ENCODE measurements at regions not wholly inside any gene's neighbourhood (a gene's known extent, or its start where the extent isn't known, plus 50 kb on each side); places are given as distances from the start of the nearest gene placed in this dataset.

DNA sequence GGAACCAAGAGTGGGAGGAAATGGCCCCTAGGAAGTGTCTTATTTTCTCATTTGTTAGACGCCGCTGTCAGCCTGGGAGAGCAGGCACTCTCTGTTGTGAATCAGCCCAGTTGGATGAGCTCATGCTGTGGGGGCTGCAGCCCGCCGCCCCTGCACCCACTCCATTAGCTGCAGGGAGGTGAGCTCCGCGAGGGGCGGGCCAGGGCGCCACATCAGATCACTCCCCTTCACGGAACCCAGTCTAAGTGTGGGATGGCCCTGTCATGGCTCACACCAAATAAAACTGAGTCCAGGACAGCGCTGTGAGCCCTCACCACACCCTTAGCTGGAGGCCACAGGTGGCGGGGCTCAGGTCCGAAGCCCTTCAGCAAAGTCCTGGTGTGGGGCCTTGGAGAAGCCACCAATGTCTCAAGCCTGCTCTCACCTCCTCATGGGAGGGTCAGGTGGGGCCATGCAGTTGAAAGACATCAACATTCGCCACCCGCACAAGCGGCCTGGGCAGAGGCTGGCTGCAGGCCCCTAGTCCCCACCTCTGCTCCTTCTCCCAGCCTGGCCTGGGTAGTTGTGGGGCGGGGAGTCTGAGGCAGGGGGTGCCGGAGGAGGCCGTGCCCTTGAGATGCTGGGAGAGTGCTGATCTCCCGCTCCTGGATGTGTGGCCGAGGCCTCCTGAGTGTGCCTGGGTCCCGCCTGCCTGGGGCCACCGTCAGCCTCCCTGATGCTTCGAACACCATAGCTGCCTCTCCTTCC is 66.2 kb upstream of the SLCO4A1 start:
- in situ Hi-C loops (cut with HindIII; ENCODE audit: low sequenced_read_pairs), result loop anchor here (5.0 to 10.0 kb wide), 3 partner anchors 34 to 141 kb away; no protein-coding TSS in a partner anchor

GRCh38 chr20:62576815-62577489 is 65.4 kb upstream of the SLCO4A1 start:
- in situ Hi-C loops (cut with HindIII; ENCODE audit: low sequenced_read_pairs), result loop anchor here (5.0 to 10.0 kb wide), 3 partner anchors 35 to 142 kb away; no protein-coding TSS in a partner anchor

GRCh38 chr20:62577490-62577836 is 64.8 kb upstream of the SLCO4A1 start:
- in situ Hi-C loops (cut with HindIII; ENCODE audit: low sequenced_read_pairs), result loop anchor here (5.0 to 10.0 kb wide), 3 partner anchors 35 to 143 kb away; no protein-coding TSS in a partner anchor

GRCh38 chr20:62578294-62578897 is 63.9 kb upstream of the SLCO4A1 start:
- in situ Hi-C loops (cut with HindIII; ENCODE audit: low sequenced_read_pairs), result loop anchor here (5.0 to 10.0 kb wide), 3 partner anchors 36 to 144 kb away; no protein-coding TSS in a partner anchor

DNA sequence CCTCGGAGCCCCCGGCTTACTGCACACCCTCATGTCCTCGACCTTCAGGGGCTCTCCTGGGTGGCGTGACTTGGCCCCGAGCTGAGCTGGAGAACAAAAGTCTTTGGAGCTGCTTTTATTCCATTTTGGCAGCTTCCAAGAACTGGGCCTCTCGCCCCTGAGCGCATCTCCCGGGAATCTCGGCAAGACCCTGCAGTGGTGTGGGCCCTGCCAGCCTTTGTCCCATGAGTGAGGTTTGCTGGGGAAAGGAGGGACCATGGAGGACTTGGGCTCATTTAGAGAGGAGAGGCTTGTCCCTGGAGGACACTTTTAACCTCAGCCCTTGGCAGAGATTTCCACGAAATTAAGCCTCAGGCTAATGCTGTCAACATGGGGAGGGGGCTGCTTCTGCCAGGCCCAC is 62.3 kb upstream of the SLCO4A1 start:
- in situ Hi-C loops (cut with HindIII; ENCODE audit: low sequenced_read_pairs), result no loop called here

DNA sequence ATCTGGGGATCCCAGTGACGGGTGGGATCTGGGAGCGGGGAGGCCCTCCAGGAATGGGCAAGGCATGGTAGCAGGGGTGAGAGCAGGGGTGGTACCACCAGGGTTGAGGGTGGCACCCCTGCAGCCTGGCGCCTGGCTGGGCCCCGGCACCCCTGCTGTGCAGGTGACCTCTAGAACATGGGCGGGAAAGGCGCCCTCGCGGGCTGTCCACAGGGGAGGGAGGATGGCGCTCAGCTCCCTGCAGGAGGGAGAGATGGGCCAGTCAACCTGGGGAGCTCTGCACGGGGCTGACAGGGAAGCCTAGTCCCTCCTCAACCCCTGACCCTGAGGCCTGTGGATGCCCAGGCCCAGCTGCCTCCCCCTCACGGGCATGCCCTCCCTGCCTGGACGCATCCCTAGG is 61.6 kb upstream of the SLCO4A1 start:
- in situ Hi-C loops (cut with HindIII; ENCODE audit: low sequenced_read_pairs), result no loop called here

DNA sequence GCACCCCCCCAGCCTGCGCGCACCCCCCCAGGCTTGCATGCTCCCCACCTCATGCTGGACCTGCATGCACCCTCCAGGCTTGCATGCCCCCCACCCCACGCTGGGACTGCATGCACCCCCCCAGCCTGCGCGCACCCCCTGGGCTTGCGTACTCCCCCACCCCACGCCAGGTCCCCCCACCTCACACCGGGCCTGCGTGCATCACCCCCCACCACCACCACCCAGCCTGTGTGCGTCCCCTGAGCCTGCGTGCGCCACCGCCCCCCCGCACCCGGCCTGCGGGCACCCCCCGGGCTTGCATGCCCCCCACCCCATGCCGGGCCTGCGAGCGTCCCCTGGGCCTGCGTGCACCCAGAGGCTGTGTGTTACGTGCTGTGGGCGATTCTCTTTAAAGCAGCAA is 61.0 kb upstream of the SLCO4A1 start:
- in situ Hi-C loops (cut with HindIII; ENCODE audit: low sequenced_read_pairs), result no loop called here

DNA sequence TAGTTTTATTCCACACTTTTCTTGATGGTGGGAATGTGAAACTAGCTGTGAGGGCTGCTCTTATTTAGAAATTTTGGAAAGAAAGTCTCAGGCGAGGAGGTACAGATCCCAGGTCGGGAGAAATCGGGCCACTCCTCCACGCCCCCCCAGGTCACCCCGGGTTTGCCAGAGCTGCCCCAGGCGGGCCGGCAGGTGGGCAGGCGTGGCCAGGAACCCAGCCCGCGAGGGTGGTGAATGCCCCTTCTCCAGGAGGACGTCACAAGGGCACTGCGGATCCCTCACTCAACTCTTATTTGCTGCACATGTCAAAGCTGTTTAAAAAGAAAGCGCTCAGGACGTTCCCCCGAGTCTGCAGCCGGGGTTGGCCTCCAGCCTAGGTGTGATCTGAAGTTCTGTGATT is 60.5 kb upstream of the SLCO4A1 start:
- in situ Hi-C loops (cut with HindIII; ENCODE audit: low sequenced_read_pairs), result no loop called here

DNA sequence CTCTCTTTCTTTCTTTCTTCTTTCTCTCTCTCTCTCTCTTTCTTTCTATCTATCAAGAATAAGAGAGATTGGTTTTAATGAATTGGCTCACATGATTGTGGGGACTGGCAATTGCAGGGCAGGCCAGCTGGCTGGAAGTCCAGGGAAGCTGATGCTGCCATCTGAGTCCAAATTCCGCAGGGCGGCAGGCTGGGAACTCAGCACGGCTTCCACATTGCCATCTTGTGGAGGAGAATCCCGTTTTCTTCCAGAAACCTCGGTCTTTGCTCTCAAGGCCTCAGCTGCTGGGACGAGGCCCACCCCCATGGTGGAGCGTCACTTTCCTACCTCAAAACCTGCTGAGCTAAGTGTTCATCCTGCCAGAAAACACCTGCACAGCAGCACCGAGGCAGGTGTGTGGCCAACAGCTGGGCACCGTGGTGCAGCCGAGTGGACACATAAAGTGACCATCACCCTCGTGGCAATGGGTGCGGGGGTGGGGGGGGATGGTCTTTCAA is 58.8 kb upstream of the SLCO4A1 start:
- in situ Hi-C loops (cut with HindIII; ENCODE audit: low sequenced_read_pairs), result no loop called here

- in situ Hi-C loops (cut with HindIII; ENCODE audit: low sequenced_read_pairs), result no loop called here
Observed at GRCh38 chr20:62584671-62585460, 57.4 kb upstream of the SLCO4A1 start.

- in situ Hi-C loops (cut with HindIII; ENCODE audit: low sequenced_read_pairs), result no loop called here
Observed at GRCh38 chr20:62585461-62585970, 56.8 kb upstream of the SLCO4A1 start.

- in situ Hi-C loops (cut with HindIII; ENCODE audit: low sequenced_read_pairs), result no loop called here
Observed at GRCh38 chr20:62586799-62587198, 55.5 kb upstream of the SLCO4A1 start.

DNA sequence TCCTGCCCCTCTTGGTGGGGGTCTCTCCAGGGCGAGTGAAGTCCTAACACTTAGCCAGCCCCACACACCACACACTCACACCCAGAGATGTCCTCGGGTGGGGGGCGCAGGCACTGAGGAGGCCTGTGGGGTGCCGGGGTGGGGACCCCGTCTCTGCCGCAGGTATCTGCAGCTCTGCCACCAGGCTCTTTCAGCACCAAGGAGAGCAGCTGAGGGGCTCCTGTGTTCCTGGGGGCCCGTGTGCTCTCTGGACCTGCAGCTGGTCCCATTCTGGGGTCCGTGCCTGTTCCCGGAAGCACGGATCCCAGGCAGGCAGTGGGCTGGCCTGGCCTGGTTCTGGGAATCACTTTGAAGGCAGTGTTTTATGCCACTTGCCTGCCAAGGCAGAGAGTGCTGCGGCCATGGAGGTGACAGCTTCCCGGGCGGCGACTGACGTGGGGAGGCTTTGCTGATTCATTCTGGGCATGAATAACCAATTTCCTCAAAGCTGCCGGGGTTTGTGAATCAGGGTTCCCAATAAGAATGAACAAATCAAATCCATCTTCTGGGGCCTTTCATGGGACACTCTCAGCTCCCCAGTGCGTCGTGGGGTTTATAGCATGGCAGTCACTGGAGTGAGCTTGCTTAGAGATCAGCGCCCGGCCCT is 54.4 kb upstream of the SLCO4A1 start:
- in situ Hi-C loops (cut with HindIII; ENCODE audit: low sequenced_read_pairs), result no loop called here

DNA sequence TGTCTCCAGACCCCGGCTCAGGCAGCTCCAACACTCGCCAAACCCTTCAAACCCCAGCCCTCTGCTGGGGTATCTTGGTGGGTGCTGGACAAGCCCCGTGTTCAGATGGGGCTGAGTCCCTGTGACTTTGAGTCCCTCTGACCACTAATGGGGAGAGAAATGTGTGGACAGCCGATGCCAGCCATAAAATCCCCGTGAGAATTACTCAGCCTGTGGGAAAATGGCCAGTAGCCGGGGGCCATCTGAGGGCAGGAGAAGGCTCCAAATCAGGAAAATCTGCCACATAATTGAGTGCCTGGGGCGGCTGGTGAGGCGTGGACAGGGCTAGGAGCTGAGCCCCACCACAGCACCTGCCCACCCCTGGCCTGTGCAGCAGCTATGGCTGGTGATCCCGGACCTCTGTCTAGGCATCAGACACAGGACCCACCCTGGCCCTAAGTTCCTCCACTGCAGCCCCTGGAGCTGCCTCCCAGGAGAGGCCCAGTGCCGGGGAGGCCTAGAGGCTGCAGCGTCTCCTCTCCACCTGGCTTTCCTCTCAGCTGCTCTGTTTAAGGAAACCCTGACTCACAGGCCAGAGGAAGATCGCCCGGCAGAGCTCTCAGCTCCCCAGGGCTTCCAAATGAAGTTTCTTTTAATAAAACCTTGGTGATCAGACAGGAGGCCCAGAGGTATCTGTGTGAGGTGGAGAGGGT is 53.7 kb upstream of the SLCO4A1 start:
- in situ Hi-C loops (cut with HindIII; ENCODE audit: low sequenced_read_pairs), result no loop called here

GRCh38 chr20:62589150-62589498 is 53.2 kb upstream of the SLCO4A1 start:
- in situ Hi-C loops (cut with HindIII; ENCODE audit: low sequenced_read_pairs), result no loop called here

DNA sequence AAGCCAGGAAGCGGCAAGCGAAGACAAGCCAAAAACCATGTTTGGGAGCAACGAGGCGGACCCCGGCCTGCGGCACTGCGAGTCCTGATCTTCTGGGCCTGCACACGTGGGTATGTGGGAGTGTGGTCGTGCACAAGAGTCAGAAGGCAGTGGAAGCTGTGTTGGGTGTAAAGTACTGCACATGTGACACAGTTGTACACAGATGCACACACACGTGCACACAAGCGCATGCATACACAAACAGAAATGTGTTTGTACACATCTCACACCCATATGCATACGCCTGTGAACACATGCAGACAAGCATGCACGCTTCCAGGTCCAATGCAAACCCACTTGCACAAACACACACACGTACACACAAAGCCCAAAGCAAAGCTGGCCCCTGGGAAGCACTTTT is 52.6 kb upstream of the SLCO4A1 start:
- in situ Hi-C loops (cut with HindIII; ENCODE audit: low sequenced_read_pairs), result no loop called here

GRCh38 chr20:62590309-62591121 is 51.8 kb upstream of the SLCO4A1 start:
- in situ Hi-C loops (cut with HindIII; ENCODE audit: low sequenced_read_pairs), result no loop called here

DNA sequence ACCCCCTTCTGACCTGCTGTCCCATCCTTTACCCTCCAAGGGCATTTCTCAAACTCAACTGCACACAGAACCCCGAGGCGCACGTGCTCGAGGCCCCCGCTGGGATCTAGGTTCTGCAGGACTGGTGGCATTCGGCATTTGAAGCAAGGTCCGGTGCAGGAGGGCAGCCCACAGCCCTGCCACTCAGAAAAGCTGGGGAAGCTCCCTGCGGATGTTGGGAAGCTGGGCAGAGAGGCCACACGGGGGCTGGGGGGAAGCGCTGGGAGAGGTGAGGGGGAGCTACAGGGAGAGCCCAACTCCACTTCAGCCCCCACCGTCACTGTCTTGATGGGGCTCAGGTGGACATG is 51.2 kb upstream of the SLCO4A1 start:
- in situ Hi-C loops (cut with HindIII; ENCODE audit: low sequenced_read_pairs), result no loop called here

DNA sequence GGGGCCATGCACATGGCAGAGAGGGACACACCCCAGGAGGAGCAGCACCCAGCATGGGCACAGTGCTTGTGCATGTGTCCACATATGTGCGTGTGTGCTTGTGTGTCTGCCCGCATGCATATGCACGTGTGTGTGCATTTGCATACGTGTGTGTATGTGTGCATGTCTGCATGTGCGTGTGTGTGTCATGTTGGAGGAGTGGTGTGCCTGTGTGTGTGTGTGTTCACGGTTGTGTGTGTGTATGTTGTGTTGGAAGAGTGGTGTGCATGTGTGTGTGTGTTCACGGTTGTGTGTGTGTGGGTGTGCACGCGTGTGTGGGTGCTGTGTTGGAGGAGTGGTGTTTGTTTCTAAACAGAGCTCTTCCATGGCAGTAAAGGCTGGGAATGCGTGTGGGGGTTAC is 50.7 kb upstream of the SLCO4A1 start:
- in situ Hi-C loops (cut with HindIII; ENCODE audit: low sequenced_read_pairs), result no loop called here

Data from DLD1 (cell line).